RPMI8226 (cell line): ENCODE measurements at regions not wholly inside any gene's neighbourhood (a gene's known extent, or its start where the extent isn't known, plus 50 kb on each side); places are given as distances from the start of the nearest gene placed in this dataset.
A peak's percentile ranks its signal among the peaks of the same experiment; 100 is the strongest.
"Not testable (repeated sequence)": the region's sequence is repeated elsewhere in the genome, so short reads cannot be mapped to it uniquely, and the experiment has no call there.

Source experiments
- DNase-seq: peaks from one replicate; pipeline ENCODE4 v3.0.0-alpha.2; 2015

DNA sequence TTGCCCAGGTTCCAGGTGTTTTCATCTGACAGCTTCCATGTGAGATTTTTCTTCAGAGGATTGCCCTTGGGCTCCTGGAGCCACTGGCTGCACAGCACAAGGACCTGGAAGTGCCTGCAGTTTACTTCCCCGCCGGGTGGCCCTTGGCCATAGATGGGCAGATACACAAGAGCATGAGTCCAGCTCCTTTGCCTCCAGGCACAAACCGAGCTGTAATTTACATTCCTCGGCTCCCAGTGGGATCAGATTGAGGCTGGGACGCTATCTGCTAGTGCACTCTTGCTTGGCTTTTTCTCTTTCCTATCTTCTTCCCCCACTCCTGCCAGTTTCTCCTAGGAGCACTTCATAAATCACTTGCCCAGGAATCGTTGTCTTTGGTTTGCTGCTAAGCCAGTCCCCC is 85.4 kb upstream of the RALY start:
- no peak for DNase-seq

DNA sequence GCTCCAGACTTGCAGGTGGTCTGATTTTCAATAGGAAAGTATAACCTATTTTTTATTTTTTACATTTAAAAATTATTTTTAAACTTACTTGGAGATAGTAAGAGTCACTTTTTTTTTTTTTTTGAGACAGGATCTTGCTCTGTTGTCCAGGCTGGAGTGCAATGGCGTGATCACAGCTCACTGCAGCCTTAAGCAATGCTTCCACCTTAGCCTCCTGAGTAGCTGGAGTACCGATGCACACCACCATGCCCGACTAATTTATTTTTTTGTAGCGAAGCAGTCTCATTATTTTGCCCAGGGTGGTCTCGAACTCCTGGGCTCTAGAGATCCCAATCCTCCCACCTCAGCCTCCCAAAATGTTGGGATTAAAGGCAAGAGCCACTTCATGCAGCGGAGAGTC is 84.8 kb upstream of the RALY start:
- no peak for DNase-seq

DNA sequence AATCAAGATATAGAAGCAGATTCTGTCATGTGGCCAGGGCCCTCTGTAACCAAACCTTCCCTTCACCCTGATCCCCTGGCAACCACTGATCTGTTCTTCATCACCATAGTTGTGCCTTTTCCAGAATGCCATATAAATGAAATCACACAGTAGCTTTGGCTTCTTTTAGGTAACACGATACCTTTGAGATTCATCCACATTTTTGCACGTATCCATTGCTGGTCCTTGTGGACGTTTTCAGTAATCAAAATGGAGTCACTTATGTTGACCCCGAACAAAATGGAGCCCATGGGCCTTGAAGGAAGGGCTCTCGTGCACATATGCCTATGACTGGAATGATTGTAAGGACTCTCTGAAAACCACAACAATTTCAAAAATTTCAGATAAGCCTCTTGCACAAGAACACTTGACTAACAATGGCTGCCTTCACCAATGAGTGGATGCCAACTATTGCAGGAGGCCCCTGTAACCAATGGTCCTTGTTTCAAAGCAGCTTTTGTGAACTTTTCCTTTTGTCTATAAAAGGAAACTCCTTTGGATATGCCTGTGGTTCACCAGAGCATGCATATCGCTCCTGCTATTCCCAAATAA is 84.3 kb upstream of the RALY start:
- DNase-seq, result no peak

DNA sequence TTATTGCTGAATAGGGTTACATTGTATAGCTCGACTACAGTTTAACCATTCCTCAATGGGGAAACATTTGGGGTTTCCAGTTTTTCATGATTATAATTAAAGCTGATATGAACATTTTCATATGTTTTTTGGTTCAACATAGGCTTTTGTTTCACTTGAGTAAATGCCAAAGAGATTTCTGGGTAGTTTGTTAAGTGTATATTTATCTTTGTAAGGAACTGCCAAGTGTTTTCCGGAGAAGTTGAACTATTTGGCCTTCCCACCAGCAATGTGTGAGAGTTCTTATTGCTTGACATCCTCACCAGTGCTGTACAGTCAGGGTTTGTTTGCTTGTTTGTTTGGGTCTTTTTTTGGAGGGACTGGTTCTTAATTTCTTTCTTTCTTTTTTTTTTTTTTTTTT is 83.7 kb upstream of the RALY start:
- no peak for DNase-seq

DNA sequence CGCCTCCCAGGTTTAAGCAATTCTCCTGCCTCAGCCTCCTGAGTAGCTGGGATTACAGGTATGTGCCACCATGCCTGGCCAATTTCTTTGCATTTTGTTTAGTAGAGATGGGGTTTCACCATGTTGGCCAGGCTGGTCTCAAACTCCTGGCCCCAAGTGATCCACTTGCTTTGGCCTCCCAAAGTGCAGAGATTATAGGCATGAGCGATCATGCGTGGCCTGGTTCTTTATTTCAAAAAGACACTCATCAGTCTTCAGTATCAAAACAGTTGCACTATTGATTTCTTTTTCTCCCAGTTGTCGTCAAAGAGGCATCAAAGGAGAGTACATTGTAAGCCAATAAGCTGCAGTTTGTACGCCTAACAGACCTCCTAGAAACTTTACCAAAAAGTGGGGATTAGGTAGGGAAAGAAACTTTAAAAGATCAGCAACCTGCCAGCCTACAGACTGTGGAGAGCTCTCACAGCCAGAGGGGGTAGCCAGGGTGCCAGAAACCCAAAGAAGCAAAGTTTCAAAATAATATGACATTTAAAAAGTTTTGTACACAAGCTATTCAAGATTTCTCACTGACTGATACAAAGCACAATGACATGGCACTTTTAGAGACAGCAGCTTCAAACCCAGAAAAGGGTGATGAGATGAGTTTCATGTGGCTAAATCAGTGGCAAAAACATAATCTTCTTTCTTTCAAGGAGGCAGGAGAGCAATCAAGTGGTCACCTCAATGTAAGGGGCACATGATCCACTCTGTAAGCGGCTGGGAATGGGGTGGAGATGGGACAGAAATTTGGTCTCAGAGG is 83.0 kb upstream of the RALY start:
- no peak for DNase-seq

DNA sequence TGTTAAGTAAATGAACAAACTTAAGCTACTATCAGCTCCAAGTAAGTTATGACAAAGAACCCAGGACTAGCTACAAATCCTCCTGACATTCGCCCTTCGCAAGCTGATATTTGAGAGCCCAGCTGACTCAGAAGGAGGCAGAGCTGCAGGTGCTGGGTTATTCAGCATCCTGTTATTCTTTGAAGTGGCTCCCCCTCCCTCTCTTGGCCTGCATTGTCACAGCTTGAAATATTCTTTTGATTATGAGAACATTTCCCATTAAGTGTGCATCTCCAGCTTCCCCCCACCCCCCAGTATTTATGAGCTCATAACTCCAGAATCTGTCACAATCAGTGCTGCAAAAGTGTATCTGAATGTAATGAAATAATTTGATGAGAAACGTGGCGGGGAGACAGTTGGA is 78.8 kb upstream of the RALY start:
- DNase-seq, result peak; percentile 44

DNA sequence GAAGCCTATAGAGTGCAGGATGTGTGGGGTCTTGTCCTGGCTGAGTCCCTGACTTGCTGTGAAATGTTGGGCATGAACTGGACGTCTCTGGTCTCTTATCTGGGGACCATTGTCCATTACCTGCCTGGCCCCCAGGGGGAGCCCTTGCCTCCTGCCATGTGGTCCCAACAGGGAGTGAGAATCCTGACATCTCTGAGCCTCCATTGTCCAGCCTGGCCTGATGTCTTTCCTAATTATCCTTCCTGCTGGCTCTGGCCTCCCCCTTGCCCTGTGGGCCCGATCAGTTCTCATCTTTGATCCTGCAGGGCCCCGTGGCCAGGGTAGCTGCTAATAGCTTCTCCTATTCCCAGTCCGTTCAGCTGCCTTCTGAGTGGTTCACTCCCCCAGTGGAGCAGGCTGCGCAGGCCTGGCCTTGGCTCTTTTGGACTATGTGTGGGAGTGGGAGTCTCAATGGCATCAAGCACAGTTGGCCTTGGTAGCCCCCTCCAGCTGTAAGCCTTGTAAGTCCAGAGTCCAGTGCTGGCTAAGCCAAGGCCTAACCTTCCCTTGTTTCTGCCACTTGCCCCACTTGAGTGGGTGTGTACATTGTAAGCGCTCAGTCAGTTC is 77.9 kb upstream of the RALY start:
- peak; percentile 52 for DNase-seq

DNA sequence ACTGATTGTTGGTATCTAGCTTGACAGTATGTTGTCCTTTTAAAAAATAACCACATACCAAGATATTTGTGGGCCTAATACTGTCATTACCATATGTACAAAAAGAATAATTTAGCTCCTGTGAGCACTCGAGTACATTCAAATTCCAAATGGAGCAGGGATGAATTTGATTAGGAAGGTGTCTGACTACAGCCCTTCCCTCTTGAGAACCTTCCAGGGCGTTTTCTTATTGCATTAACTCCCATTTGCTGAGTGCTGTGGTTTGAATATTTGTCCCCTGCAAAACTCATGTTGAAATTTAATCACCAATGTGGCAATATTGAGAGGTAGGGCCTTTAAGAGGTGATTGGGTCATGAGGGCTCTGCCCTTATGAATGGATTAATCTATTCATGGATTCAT is 76.9 kb upstream of the RALY start:
- no peak for DNase-seq

DNA sequence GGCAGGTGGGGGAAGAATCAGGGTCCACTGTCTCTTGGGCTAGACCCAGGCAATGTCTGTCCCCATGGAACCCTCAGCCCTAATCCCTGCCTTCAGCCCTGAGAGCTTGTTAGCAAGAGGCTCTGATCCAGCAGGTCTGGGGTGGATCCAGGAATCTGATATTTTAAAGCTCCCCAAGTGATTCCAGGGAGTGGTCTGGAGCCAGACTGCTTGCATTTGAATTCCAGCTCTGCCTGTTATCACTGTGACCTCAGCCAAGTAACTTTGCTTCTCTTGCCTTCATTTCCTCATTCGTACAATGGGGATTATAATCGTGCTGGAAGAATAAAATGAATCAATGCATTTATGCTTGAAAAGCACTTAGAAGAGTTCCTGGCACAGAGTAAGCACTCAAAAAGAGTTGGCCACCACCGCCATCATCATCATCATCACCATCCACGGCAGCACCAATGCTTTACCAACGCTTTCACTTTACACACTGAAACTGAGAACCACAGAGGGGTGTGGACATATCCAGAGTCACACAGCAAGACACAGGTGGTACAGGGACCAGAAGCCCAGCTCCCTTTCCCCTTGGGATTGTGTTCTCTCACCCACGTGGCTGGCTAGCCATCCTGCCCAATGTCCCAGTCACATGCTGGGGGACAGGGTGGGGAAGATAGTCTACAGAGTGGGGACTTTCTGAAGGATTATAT is 75.7 kb upstream of the RALY start:
- DNase-seq, result peak; percentile 41

DNA sequence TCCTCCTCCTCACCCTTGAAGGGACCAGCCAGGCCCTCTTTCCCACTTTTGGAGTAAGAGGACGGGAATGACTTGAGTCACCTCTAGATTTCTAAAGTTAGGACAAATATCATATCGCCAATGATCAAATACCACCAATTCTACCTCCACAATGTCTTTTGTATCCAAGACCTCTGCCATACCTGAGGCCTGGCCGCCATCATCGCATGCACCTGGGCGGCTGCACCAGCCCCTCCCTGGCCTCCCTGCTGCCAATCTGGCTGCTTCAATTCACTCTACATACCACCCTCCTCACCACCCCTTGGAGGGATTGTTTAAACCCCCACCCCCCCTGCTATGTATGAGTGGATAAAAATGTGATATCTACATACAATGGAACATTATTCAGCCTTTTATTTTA is 75.0 kb upstream of the RALY start:
- DNase-seq, result no peak

DNA sequence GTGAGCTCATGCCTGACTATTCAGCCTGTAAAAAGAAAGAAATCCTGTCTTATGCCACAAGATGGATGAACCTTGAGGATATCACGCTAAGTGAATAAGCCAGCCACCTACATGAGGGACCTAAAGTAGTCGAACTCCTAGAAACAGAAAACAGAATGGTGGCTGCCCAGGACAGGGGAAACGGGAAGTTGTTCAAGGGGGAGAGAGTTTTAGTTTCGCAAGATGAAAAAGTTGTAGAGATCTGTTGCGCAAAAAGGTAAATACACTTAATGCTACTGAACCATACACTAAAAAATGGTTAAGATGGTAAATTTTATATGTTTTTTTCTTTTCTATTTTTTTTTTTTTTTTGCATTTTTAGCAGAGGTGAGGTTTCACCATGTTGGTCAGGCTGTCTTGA is 74.1 kb upstream of the RALY start:
- DNase-seq, result no peak

DNA sequence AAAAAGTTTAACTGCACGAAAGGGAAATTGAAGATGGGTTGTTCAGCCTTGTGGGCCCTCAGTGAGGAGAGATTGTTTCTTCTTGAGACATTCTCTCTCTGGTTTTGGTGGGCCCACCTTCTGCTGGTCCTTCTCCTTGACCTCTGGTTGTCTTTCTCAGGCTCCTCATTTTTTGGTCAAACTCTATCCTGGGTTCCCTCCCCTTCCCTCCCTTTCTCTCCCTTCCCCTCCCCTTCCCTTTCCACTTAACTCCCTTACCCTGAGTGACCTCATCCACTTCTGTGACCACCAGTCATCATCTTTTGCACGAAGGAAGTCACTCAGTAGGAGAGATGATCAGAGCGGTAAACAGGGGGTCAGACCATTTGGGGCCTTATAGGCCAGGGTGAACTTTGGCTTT is 71.5 kb upstream of the RALY start:
- no peak for DNase-seq

DNA sequence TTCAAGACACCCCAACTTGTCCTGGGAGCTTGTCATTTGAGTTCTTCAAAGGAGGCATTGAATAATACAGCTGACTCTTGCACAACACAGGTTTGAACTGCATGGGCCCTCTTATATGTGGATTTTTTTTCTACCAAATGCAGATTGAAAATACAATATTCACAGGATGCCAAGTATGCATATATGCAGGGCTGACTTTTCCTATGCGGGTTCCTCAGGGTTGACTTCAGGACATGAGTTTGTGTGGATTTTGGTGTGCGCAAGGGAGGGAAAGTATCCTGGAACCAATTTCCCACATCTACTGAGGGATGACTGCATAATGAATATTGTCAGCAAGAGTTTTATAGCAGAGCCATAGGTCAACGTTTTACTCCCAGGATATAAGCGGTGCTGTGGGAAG is 70.0 kb upstream of the RALY start:
- no peak for DNase-seq

DNA sequence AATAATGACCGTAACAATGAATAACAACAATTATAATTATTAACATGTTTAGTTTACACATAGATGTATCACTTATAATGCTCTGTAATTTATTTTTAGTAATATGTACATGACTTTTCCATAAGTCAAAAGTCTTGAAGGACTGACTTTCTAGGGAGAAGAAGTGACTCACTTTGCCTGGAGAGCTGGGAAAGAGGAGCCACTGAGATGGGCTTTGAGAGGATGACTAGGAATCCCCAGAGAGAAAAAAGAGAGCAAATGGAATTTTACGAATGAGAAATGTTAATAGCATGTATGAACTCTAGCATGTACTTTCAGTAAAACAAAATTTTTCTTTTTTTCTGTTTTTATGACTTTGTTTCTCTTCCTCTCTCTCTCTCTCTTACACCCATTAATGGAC is 67.8 kb upstream of the RALY start:
- DNase-seq, result no peak

DNA sequence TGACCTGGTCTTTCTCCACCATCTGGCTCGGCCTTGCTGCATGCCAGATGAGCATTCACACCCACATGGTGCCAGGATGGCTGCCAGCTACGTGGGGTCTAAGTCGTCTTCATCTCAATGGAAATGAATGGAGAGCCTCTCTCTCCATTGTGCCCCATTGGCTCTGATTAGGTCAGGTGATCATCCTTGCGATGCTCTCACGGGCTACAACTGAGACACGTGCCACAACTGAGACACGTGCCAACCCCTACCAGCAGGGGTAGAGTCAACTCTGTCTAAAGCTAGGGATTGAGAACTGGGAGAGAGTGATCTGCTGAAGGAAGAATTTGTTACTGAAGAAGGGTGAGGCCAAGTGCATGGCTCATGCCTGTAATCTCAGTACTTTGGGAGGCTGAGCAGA is 67.3 kb upstream of the RALY start:
- DNase-seq, result no peak

DNA sequence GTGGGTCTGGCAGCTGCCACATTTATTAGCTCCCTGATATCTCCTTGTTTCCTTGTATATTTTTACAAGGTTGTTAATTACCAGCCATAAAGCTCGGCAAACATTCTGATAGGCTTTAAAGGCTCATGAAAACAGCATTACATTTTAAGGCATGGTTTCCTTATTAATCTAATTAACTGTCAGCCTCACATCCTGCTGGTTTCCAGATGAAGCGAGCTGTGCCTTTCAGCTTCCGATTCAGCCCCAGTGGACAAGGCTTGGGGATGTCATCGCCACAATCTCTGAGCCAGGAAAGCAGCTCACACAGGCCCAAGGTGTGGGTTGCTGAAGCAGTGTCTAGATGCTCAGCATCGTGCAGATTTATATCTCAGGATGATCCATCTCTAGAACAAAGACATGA is 66.0 kb upstream of the RALY start:
- no peak for DNase-seq

DNA sequence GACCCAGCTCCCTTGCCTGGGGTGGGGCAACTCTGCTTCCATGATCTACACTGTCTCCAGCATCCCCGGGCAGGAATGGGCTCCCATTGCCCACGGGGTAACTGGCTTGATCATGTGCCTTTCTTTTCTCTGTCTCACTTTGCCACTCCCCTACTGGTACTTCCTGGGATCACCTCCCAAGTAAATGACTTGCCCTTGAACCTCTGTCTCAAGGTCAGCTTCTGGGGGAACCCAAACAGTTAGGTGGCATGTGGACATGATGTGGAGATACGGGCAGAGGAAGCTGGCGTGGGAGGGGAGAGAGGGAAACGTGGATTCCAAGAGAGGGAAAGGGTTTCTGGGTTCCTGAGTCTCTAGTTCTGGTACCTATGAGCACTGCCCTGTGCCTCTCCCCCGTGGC is 63.8 kb upstream of the RALY start:
- DNase-seq, result no peak

DNA sequence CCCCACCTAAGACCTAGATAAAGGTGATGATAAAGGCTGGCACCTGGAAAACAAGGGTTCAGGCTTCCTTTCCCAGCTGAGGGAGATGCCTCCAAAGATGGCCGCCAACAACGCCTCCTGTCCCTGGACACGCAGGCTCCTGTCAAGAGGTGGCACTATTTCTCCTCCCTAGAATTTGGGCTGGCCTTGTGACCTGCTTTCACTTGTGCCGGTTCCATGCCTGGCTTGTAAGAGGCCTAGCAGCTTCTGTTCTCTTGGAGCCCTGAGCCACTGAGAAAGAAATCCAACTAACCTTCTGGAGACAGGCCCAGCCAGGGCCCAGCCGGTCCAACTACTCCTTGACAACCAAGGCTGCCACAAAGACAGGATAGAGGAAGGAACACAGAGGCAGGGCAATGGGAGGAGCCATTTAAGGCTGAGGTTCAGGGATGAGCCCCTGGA is 60.2 kb upstream of the RALY start:
- DNase-seq, result peak; percentile 71

DNA sequence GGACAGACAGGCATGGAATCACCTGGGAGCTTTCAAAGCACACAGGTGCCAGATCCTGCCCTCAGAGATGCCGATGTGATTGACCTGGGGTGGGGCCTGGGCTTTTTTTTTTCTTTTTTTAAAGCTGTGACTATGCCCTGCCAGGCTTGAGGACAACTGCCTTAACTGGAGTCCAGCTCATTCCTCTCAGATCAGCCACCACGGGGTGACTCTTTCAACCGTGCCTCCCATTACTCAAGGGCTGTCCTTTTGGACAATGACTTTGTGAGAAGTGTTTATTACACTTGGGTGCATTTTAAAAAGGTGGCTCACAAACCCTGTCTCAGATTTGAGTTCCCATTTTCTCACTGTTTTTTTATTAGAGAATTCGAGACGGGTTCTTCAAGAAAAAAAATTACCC is 57.1 kb upstream of the RALY start:
- no peak for DNase-seq

DNA sequence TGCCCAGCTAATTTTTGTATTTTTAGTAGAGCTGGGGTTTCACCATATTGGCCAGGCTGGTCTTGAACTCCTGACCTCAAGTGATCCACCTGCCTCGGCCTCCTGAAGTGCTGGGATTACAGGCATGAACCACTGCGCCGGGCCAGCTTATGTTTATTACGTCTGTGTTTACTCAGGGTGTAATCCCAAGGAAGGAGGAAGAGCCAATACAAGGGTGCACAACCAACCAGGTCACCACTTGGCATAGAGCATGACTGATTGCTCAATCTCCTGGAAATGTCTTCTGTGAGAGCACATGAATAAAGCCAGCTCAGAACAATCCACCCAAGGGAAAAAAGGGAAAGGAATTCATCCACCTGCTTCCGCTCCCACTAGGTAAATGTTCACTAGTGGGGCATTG is 54.7 kb upstream of the RALY start:
- DNase-seq, result not testable (repeated sequence)

DNA sequence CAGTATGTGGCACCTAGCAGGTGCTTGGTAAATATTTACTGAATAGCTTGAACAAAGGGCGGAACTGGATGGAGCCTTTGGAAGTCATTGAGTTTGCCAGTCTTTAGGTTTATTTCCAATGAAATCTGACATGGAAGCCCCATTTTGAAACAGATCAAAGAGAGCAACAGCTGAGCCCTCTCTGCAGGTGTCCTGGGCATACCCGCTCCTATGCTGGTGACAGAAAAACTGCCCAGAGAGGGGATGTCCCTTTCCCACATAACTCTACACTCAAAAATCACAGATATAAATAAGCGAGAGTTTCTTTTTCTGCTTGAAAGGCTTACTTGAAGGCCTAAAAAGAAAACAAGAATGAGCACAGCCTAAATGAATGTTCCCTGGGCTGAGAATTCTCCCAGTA is 53.0 kb upstream of the RALY start:
- DNase-seq, result no peak
